B cell (primary cell): ENCODE measurements at regions not wholly inside any gene's neighbourhood (a gene's known extent, or its start where the extent isn't known, plus 50 kb on each side); places are given as distances from the start of the nearest gene placed in this dataset.

Experiments
- ATAC-seq: fragments of 200-7000 bp; cut with Tn5 transposase; one replicate; pipeline ENCODE4 v1.10.0; 2021; ENCODE audit warnings: low read depth, mild to moderate bottlenecking, moderate number of reproducible peaks, moderate library complexity
- CTCF ChIA-PET: fragments of 350-600 bp; sonication (Branson Sonifier 250); formaldehyde crosslinking; loops from one replicate; lab custom pipeline; 2021; ENCODE audit warnings: antibody characterized with exemption, inconsistent platforms; lab: Charles Lee
- POLR2A ChIA-PET: fragments of 350-600 bp; sonication (Branson Sonifier 250); formaldehyde crosslinking; loops from one replicate; lab custom pipeline; 2021; ENCODE audit warnings: antibody characterized with exemption; lab: Charles Lee
- DNase-seq: peaks from one replicate; pipeline ENCODE4 v3.0.0; 2013
- H2AFZ ChIP-seq: 2 replicates; pipeline ENCODE4 v1.6.1; 2012; ENCODE audit warnings: mild to moderate bottlenecking, low read depth, low read length; ENCODE audit not compliant: insufficient read depth, poor library complexity, severe bottlenecking
- H3K27ac ChIP-seq, 2 donors: 1 replicate in 1 of 2; 2 replicates in 1 of 2; pipeline ENCODE4 v1.5.1; 2012 to 2013; ENCODE audit warnings: low read length in 2 of 2, mild to moderate bottlenecking in 2 of 2, moderate library complexity in 1 of 2
- H3K27me3 ChIP-seq, 4 experiments: fragments of 200-600 bp in 1 of 4; sonication (generic) in 1 of 4; replicated peaks in 1 of 4; 1 replicate in 2 of 4; 2 replicates in 2 of 4; pipeline versions ENCODE4 v1.6.1 to v1.7.0; 2013 to 2016; ENCODE audit warnings: low read length in 3 of 4, mild to moderate bottlenecking in 2 of 4, mixed read lengths in 1 of 4, moderate library complexity in 1 of 4; ENCODE audit not compliant: insufficient read depth in 4 of 4, control insufficient read depth in 3 of 4; ENCODE audit errors: control extremely low read depth in 1 of 4
- H3K36me3 ChIP-seq, 2 experiments: replicated peaks in 1 of 2; 1 replicate in 1 of 2; 2 replicates in 1 of 2; pipeline versions ENCODE4 v1.6.1 to v1.7.1; 2013; ENCODE audit warnings: low read length in 1 of 2; ENCODE audit not compliant: insufficient read depth in 2 of 2, control insufficient read depth in 1 of 2; ENCODE audit errors: control extremely low read depth in 1 of 2, extremely low read depth in 1 of 2
- H3K4me1 ChIP-seq, 2 donors: fragments of 200-600 bp in 1 of 2; sonication (generic) in 1 of 2; 1 replicate in 1 of 2; 2 replicates in 1 of 2; pipeline versions ENCODE4 v1.5.1 to v1.6.1; 2013 to 2017; ENCODE audit warnings: low read length in 2 of 2; ENCODE audit not compliant: control insufficient read depth in 2 of 2, insufficient read depth in 2 of 2
- H3K4me2 ChIP-seq: replicated peaks from 2 replicates; pipeline ENCODE3; 2012; ENCODE audit warnings: mild to moderate bottlenecking, low read depth, low read length; ENCODE audit not compliant: poor library complexity, severe bottlenecking
- H3K4me3 ChIP-seq, 5 experiments: fragments of 200-600 bp in 1 of 5; sonication (generic) in 1 of 5; 1 replicate in 3 of 5; 2 replicates in 2 of 5; pipeline versions ENCODE4 v1.5.1 to v1.7.0; 2011 to 2016; ENCODE audit warnings: low read length in 4 of 5, mild to moderate bottlenecking in 4 of 5, low read depth in 2 of 5, control low read depth in 1 of 5, moderate library complexity in 1 of 5; ENCODE audit not compliant: insufficient read depth in 1 of 5; ENCODE audit errors: control extremely low read depth in 1 of 5, extremely low read depth in 1 of 5
- H3K79me2 ChIP-seq: fragments of 200-600 bp; sonication (generic); one replicate; pipeline ENCODE4 v1.6.0; 2016; ENCODE audit warnings: low read length; ENCODE audit not compliant: control insufficient read depth, insufficient read depth
- H3K9ac ChIP-seq: fragments of 200-600 bp; sonication (generic); 2 replicates; pipeline ENCODE4 v1.6.1; 2017; ENCODE audit warnings: mild to moderate bottlenecking, low read length, moderate library complexity
- H3K9me3 ChIP-seq, 3 donors: one replicate each; pipeline versions ENCODE4 v1.6.1 to v1.7.1; 2013; ENCODE audit warnings: low read length in 2 of 3; ENCODE audit not compliant: control insufficient read depth in 2 of 3, insufficient read depth in 1 of 3; ENCODE audit errors: control extremely low read depth in 1 of 3
- H4K20me1 ChIP-seq: 2 replicates; pipeline ENCODE4 v1.6.0; 2012; ENCODE audit warnings: mild to moderate bottlenecking, low read length; ENCODE audit not compliant: insufficient read depth, control insufficient read depth, poor library complexity, severe bottlenecking
- H3K27ac Mint-ChIP-seq: one replicate; pipeline ENCODE4 v1.8.0; 2021; ENCODE audit warnings: mixed read lengths
- H3K27me3 Mint-ChIP-seq: one replicate; pipeline ENCODE4 v1.8.0; 2021; ENCODE audit warnings: mixed read lengths
- H3K4me1 Mint-ChIP-seq: one replicate; pipeline ENCODE4 v1.8.0; 2021; ENCODE audit warnings: mixed read lengths
- H3K4me3 Mint-ChIP-seq: one replicate; pipeline ENCODE4 v1.8.0; 2021; ENCODE audit warnings: mixed read lengths
- H3K9me3 Mint-ChIP-seq: one replicate; pipeline ENCODE4 v1.8.0; 2022; ENCODE audit warnings: mixed read lengths; ENCODE audit not compliant: insufficient read depth
- EZH2 ChIP-seq: IDR thresholded peaks from 2 replicates; pipeline ENCODE4 v1.6.1; 2012; ENCODE audit warnings: borderline replicate concordance, low read depth, mild to moderate bottlenecking, moderate library complexity, low read length; ENCODE audit not compliant: insufficient read depth, poor library complexity, severe bottlenecking
- WGBS: methylation state at CpG from one replicate; pipeline ENCODE4 v1.1.5; 2013; ENCODE audit warnings: missing lambda C conversion rate; ENCODE audit not compliant: insufficient coverage; 5-methylcytosine and 5-hydroxymethylcytosine counted together
- intact Hi-C: fragments of 100-400 bp; cut with micrococcal nuclease; formaldehyde crosslinking; loops from one replicate; pipeline ENCODE4 v1.10.0; 2022
- TF ChIP-seq, protein P1 (sequence below): fragments of 200-600 bp; IDR thresholded peaks from one replicate; pipeline ENCODE4 v1.8.0; 2022; ENCODE audit warnings: antibody characterized with exemption, mild to moderate bottlenecking

DNA sequence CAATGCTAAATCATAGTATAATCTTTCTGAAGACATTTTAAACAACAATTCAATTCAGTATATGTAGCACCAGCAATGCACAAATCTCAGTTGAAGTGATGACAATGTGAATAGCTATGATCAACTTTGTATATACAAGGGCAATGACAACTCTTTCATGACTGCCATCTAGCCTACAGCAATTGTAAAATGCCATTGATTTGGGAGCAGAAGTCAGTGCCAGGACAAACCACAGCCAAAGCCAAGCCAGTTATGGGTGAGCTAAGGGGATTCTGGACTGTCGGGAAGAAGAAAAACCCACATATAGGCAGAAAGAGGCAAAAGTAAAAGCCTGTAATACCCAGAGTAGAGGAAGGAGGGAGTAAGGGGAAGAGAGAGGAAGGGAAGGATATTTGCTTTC lies 238.6 kb downstream of the MID1IP1 start:
- H3K9ac ChIP-seq: no peak overlapping the region
- Mint-ChIP-seq H3K4me1 (no peaks in the 10 kb centered on the region), H3K27me3 (peaks cover 16% of the 10 kb centered on the region), H3K4me3 (no peak overlapping the region), H3K27ac (no peak overlapping the region), H3K9me3 (no peaks in the 10 kb centered on the region)
- no peak overlapping the region for H3K4me2 ChIP-seq
- H3K27ac ChIP-seq: no peak overlapping the region
- TF ChIP-seq, protein P1, sequence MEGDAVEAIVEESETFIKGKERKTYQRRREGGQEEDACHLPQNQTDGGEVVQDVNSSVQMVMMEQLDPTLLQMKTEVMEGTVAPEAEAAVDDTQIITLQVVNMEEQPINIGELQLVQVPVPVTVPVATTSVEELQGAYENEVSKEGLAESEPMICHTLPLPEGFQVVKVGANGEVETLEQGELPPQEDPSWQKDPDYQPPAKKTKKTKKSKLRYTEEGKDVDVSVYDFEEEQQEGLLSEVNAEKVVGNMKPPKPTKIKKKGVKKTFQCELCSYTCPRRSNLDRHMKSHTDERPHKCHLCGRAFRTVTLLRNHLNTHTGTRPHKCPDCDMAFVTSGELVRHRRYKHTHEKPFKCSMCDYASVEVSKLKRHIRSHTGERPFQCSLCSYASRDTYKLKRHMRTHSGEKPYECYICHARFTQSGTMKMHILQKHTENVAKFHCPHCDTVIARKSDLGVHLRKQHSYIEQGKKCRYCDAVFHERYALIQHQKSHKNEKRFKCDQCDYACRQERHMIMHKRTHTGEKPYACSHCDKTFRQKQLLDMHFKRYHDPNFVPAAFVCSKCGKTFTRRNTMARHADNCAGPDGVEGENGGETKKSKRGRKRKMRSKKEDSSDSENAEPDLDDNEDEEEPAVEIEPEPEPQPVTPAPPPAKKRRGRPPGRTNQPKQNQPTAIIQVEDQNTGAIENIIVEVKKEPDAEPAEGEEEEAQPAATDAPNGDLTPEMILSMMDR: no peak
- no peak for TF ChIP-seq EZH2
- H3K4me3 ChIP-seq: no peak overlapping the region
- no peaks in the 10 kb centered on the region for H3K9me3 ChIP-seq
- H4K20me1 ChIP-seq: no peaks in the 10 kb centered on the region
- no peak overlapping the region for H2AFZ ChIP-seq
- WGBS: no CpG with 5 or more reads among the region's 1 CpG
- H3K36me3 ChIP-seq: no peaks in the 10 kb centered on the region
- no peaks in the 10 kb centered on the region for H3K4me1 ChIP-seq
- intact Hi-C loops: no loop called here
- H3K79me2 ChIP-seq: no peaks in the 10 kb centered on the region
- ATAC-seq (no peak), DNase-seq (no peak)
- POLR2A ChIA-PET: no interaction called here
- CTCF ChIA-PET: no interaction called here
- H3K27me3 ChIP-seq: peaks cover 0 to 3% (median 0%) of the 10 kb centered on the region in 4 experiments

DNA sequence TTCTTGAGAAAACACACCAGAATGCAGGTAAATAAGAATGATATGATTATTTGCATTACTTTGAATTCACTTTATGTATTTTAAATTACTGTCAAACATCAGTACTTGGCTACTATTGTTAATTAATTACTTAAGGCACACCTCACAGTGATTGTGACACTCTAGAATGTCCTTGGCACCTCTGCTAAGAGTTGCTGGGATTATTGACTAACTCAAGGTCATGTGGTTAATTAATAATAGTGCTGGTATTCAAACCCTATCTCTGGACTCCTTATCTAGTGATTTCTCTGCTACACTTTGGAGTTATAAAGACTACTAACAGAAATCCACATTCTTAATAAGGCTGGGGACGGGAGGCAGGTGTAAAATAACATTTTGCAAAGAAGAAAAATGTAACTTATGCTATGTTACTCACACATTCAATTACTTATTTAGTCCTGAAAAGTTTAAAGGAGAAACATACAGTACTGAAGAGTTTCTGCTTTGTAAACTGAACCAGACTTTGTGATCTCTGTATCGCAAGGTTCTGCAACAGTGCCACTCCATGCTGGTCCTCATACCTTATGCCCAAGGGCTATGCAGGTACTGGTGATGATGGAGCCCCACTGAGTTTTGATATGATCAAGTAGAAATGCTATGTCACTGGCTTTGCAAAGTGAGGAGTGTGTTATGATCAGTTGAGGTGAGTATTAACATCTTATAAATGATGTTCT lies 242.7 kb downstream of the MID1IP1 start:
- H3K4me1 Mint-ChIP-seq: no peaks in the 10 kb centered on the region
- DNase-seq: no peak
- no peaks in the 10 kb centered on the region for H3K4me1 ChIP-seq
- no peaks in the 10 kb centered on the region for H4K20me1 ChIP-seq
- no CpG with 5 or more reads among the region's 2 CpGs for WGBS
- peaks cover 8% of the 10 kb centered on the region for H3K27me3 Mint-ChIP-seq
- H3K36me3 ChIP-seq: no peaks in the 10 kb centered on the region
- H3K9me3 Mint-ChIP-seq: no peaks in the 10 kb centered on the region
- H3K4me3 Mint-ChIP-seq: no peak overlapping the region
- no peak overlapping the region for H2AFZ ChIP-seq
- no peak overlapping the region for H3K4me2 ChIP-seq
- intact Hi-C loops: no loop called here
- POLR2A ChIA-PET: no interaction called here
- H3K27ac ChIP-seq: no peak overlapping the region
- H3K27ac Mint-ChIP-seq: no peak overlapping the region
- no peak overlapping the region for H3K4me3 ChIP-seq
- TF ChIP-seq, protein P1: no peak
- TF ChIP-seq EZH2: no peak
- H3K9me3 ChIP-seq: no peaks in the 10 kb centered on the region
- H3K79me2 ChIP-seq: no peaks in the 10 kb centered on the region
- peaks cover 0 to 3% (median 0%) of the 10 kb centered on the region in 4 experiments for H3K27me3 ChIP-seq
- H3K9ac ChIP-seq: no peak overlapping the region
- CTCF ChIA-PET: no interaction called here
- ATAC-seq: no peak
